NCI-H128 (cell line): ENCODE measurements at regions not wholly inside any gene's neighbourhood (a gene's known extent, or its start where the extent isn't known, plus 50 kb on each side); places are given as distances from the start of the nearest gene placed in this dataset.
"Not testable (repeated sequence)": the region's sequence is repeated elsewhere in the genome, so short reads cannot be mapped to it uniquely, and the experiment has no call there.

Experiments used
- DNase-seq: peaks from one replicate; lab custom pipeline; 2025; ENCODE audit not compliant: unreplicated experiment; lab: John Stamatoyannopoulos, UW

DNA sequence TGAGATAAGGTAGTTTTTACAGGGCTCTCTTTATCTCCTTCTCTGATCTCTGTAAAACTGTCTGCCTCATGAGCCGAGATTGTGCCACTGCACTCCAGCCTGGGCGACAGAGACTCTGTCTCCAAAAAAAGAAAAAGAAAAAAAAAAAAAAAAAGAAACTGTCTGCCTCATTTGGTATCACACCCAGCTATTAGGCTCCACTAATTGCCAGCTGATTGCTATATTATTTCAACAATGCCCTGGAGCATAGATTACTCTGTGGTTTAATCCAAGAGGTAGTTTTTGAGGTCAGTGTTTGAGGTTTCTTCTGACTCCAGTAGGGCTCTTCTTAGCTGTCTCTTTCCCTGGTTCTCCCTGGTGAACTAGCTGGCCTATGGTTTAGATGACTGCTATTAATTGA is 268.1 kb upstream of the PLPP4 start:
- DNase-seq, result no peak

- DNase-seq, result no peak
These were observed 260.9 kb upstream of the PLPP4 start for GRCh38 chr10:120195984-120196712.

DNA sequence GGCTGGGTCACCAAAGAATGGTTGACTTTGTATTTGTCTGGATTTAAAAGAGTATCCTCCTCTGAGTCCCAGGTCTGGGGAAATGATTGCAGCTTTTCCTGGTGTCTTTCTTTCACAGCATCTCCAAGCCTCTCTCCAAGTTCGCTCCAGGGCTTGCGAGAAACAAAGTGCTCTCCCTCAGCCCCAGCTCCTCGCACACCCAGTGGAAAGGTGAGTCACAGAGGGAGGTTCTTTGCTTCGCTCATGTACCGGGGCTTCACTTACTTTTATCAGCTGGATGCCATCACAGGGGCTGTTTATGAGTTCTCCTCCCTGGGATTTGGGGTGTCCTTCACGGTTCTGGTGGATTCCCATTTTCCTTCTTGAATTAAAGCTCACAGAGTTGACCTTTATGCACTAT is 252.2 kb upstream of the PLPP4 start:
- no peak for DNase-seq

GRCh38 chr10:120205368-120206018 is 251.5 kb upstream of the PLPP4 start:
- DNase-seq, result no peak

GRCh38 chr10:120208488-120208887 is 248.5 kb upstream of the PLPP4 start:
- no peak for DNase-seq

GRCh38 chr10:120209124-120209762 is 247.8 kb upstream of the PLPP4 start:
- no peak for DNase-seq

DNA sequence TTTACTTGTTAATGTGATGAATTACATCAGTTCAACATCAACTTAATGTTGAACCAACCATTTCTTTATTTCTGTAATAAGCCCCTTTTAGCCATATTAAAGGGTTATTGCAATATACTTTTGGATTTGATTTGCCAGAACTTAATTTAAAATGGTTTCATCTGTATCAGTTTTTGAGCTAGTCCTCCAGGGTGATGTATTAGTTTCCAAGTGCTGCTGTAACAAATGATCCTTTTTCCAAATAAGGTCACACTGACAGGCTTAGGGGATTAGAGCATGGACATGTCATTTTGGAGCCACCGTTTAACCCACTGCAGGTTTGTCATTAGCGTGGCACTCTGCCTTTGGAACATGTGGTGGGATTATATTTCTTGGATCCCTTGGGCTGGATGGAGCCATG is 244.8 kb upstream of the PLPP4 start:
- no peak for DNase-seq

GRCh38 chr10:120213283-120213682 is 243.7 kb upstream of the PLPP4 start:
- not testable (repeated sequence) for DNase-seq

- no peak for DNase-seq
These were observed 239.3 kb upstream of the PLPP4 start for GRCh38 chr10:120217736-120218135.

GRCh38 chr10:120221873-120222485 is 235.0 kb upstream of the PLPP4 start:
- DNase-seq, result no peak

- DNase-seq, result no peak
These were observed 227.4 kb upstream of the PLPP4 start for GRCh38 chr10:120229641-120230040.

GRCh38 chr10:120239695-120240094 is 217.3 kb upstream of the PLPP4 start:
- not testable (repeated sequence) for DNase-seq

DNA sequence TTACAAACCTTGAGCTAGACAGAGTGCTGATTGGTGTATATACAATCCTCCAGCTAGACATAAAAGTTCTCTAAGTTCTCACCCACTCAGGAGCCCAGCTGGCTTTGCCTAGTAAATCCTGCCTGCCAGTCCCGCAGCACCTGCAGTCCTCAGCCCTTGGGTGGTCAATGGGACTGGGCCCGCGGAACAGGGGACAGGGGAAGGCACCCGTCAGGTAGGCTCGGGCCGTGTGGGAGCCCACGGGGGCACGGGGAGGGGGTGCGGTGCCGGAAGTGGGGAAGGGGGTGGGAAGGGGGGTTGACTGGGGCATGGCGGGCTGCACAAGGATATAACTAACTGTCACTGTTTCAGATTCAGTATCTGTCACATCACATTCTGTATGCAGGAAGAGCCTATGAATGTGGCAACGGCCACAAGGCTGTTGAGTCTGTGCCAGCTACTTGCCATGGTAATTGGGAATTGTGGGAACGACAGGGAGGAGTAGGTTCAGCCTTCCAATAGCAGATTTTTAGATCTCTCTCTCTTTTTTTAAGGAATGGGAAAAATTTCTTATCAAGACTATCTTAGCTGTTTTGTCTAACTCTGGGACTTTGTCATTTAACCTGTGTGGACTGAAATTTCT is 205.1 kb upstream of the PLPP4 start:
- DNase-seq, result no peak

GRCh38 chr10:120253131-120253530 is 203.9 kb upstream of the PLPP4 start:
- DNase-seq, result no peak

- DNase-seq, result no peak
These were observed 196.6 kb upstream of the PLPP4 start for GRCh38 chr10:120260456-120260855.

DNA sequence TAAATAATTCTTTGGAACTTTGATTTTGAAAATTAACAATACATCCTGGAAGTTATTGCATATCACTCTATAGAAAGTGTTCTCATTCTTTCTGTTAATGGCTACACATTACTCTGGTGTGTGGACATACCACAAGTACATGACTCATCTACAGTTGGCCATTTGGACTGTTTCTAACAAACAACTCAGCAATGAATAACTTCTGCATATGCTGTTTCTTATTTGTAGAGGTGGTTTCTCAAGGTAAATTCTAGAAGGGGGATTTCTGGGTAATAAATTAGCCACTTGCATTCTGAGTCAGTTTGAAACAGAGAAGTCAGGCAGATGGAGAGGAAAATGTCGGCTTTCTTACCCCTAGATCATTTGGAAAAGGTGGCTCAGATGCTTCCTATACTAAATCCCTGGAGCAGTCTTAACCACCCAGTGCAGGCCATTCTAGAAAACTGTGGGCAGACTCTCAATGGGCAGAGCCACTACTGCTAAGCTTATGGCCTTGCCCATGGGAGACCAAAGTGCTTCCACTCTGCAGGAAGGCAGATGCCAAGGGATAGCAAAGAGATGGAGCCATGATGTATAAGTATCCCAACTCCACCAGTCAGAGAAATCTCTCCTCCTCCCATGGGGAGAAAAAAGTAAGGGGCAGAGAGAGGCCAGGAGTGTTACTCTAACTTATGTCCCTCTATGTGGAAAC is 194.0 kb upstream of the PLPP4 start:
- no peak for DNase-seq

- no peak for DNase-seq
These were observed 191.0 kb upstream of the PLPP4 start for GRCh38 chr10:120266022-120266421.

GRCh38 chr10:120270906-120271305 is 186.1 kb upstream of the PLPP4 start:
- no peak for DNase-seq

GRCh38 chr10:120271696-120272095 is 185.3 kb upstream of the PLPP4 start:
- no peak for DNase-seq

DNA sequence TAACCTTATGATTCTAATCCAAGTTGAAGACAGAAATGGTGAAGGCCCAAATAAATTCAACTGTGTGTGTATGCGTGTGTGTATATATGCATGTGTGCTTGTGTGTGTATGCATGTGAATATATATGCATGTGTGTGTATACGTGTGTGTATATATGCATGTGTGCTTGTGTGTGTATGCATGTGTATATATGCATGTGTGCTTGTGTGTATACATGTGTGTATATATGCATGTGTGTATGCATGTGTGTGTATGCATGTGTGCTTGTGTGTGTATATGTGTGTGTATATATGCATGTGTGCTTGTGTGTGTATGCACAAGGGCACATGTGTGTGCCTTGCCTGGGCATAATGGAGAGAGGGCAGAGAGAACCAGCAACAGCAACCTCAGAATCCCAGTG is 184.7 kb upstream of the PLPP4 start:
- no peak for DNase-seq

GRCh38 chr10:120278069-120278468 is 179.0 kb upstream of the PLPP4 start:
- DNase-seq, result no peak
